ENCODE measurements at regions not wholly inside any gene's neighbourhood (a gene's known extent, or its start where the extent isn't known, plus 50 kb on each side); places are given as distances from the start of the nearest gene placed in this dataset.
"Not testable (repeated sequence)": the region's sequence is repeated elsewhere in the genome, so short reads cannot be mapped to it uniquely, and the experiment has no call there.

DNA sequence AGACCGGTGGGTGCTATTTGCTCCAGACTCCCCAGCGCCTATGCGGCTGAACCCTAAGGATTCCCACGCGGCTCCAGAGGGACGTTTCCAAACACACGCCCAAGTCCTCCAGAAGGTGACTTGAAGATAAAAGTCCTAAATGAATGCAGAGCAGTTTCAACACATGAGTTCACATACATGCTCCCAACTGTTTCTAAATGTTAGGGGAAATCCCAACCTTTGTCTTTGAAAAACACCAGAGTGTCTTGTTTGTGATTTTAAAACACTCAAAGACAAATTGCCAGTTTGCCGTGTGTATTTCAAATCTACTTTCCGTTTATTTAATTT is 252.9 kb upstream of the SFSWAP start:
- no peak for DNase-seq (ENCODE audit: low spot score)

DNA sequence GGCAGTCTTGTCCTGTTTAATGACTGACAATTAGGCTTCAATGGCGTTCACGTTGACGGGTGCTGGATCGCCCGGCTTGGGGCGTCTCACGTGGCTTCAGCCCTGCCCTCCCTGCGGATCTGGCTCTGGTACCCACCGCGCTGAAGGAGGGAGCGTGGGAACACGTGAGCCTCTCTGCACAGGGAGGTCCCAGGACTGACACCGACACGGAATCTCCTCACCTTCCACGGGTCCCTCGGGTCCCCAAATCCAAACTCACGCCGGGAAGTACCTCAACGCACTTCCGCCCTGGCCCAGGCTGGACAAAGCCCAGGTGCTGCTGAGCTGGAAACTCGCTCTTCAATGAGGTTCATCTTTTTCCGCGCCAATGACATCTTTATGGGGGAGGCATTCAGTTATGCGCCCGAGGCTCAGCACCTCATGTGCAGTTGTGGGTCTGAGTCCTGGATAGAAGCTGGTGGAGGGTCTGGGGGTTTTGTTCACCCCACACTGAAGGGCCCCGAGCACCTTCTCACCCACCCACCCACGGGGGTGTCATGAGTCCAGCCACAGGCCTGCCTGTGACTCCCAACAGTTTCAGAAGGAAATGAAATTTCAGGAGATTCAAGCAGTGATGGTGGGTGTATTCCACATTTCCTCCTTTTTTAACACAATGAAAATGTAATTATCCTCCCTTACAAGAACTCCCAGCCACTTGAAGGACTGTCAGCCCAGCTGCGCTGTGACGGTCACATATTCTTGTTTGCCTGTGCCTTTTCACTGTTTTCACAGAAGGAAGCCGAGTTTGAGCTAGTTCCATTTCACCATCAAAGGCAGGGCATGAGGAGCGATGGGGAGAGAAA is 251.7 kb upstream of the SFSWAP start:
- no peak for DNase-seq (ENCODE audit: low spot score)

DNA sequence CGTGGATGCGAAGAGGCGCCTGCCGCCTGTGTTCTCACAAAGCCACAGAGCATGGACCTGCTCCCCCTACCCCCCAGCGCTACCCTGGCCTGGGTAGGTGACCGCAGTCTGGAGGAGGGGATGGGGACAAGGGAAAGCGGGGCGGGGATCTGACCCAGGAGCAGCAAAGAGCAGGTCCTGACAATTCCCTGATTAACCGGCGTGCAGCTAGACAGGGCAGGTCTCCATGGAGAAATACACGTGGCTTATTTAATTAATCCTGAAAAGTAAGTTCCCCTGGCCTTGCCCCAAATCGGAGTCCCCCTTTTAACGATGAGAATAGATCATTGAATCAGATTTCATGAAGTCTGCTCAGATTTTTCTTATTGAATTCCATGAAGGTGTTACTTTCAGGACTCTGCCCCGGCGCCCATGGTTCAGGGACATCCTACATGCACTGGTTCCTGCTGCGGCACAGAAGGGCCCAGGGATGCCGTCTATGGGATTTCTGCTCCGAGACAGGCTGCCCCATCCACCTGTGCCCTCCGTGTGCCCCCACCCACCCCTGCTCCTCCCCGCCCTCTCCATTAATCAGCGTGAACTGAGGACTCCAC is 251.0 kb upstream of the SFSWAP start:
- DNase-seq (ENCODE audit: low spot score), result no peak

DNA sequence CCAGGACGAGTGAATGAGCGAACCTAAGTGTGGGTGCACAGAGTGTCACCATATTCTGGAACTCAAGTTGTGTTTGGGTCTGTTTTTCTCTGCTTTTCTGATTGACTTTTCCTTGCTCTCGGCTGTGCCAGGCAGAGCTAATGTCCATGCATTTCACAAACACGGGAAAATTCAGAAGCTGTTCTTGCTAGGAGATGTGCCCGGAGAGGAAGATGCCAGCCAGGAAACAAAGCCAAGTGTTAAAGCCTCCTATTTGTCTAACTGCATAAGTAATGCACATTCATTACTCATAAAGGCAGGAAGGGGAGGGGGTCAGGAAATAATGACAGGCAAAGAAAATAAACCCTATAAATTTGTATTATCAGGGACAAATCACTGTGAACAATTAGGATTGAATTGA is 250.4 kb upstream of the SFSWAP start:
- DNase-seq (ENCODE audit: low spot score), result no peak

DNA sequence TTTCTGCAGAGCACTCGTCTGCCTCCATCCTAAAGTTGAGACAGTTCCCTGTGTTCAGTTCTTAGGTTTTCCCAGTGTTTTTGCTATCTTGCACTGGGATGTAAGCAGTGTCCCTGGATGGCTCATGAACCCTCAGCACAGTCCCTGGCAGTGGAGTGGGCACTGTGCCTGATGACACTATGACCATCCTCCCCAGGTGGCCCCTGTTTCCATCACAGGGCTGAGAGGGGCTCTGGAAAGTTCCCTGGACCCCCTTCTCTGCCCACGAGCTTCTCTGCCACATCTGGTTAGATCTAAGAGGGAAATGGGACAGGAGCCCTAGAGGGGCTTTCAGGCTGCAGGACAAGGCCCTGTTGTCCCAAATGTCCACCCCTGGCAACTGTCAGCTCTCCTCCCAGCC is 249.8 kb upstream of the SFSWAP start:
- DNase-seq (ENCODE audit: low spot score), result no peak

DNA sequence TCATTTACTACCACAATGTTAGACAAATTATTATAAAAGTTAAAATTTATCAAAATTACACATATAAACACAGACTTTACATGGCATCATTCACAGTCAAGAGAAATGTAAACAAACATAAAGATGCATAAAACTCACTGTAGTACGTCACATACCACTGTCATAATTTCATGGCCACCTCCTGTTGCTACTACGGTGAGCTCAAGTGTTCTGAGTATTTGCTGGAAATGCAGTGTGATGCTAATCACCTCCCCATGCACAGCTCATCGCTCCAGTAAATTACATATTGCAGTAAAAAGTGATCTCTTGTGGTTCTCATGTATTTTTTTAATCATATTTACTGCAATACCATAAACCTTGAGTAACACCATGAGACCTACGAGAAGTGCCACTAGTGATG is 247.7 kb upstream of the SFSWAP start:
- DNase-seq (ENCODE audit: low spot score), result no peak

DNA sequence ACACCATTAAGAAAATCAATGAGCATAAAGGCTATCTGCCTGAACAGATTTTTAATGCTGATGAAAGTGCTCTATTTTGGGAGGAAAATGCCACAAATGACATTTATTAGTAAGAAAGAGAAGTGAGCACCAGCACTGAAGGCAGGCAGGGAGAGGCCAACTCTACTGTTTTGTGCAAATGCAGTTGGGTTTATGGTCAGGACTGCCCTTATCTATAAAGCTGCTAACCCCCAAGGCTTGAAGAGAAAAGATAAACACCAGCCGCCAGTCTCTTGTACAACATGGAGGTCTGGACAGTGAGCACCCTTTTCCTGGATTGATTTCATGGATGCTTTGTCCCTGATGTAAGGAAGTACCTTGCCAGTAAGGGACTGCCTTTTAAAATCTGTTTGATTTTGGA is 246.8 kb upstream of the SFSWAP start:
- DNase-seq (ENCODE audit: low spot score), result no peak

DNA sequence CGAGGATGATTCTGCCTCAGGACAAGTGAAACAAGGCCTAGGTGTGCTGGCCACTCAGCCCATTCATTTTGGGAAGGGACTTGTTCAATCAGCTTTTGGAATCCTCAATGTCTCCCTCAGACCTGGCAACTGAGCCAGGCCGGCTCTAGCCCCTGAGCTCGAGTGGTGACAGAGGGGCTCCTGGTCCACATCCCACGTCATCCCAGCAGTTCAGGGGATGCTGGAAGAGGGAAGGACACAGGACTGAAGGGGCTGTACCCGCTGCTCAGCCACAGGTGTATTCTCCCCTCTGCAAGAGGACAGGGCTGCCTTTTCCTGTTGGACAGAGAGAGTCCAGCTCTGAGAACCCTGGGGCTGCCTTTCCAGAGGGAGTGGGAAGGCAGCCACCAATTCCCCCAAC is 244.6 kb upstream of the SFSWAP start:
- no peak for DNase-seq (ENCODE audit: low spot score)

DNA sequence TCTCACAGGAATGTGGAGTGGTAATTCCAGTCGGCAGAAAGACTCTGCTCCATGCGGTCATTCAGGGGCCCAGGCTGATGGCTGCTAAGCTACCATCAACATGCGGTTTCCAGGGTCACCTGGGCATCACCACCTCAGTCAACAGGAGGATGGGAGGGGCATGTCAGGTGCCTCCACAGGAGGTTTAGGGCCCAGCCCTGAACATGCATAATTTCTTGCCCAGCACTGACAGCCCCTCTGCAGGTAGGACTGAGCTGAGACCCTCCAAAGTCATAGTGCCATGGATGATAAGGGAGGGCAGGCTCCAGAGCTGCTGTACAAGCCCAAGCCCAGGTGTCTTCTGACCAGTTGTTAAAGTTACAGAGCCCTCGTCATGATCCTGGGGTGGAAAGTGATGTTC is 244.0 kb upstream of the SFSWAP start:
- DNase-seq (ENCODE audit: low spot score), result no peak

DNA sequence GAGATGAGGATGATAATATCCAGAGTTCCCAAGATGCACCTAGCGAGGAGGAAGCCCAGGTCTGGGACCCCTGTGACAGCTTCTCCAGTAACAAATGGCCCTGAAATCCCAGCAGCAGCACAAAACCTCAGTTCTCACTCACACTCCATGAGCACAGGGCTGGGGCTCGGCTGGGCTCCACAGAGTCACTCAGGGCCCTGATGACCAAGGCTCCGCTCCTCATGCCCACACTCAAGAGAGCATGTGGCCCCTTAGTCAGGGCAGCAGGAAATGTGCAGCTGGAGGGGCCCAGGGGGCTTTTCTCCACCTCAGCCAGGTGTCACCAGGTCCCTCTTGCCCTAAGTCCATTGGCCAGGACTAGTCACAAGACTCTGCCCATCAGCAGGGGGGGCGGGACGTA is 242.7 kb upstream of the SFSWAP start:
- no peak for DNase-seq (ENCODE audit: low spot score)

DNA sequence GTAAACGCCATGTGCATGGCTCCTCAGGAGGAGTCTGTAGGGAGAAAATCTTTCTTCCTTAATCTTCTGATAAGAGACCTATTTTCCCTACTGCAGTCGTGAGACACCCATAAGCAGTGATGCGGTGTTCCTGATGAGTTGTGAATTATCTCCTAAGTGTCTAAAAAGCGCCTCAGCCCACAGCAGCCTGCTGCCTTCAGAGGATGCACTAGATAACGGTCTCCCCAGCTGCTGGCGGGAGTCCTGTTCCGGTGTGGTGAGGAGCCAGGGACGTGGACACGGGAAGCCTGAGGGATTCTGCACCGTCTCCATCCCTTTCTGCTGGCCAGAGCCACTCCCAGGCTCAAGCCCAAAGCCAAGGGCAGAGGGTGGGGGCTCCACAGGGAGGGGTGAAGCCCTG is 240.9 kb upstream of the SFSWAP start:
- DNase-seq (ENCODE audit: low spot score), result not testable (repeated sequence)

DNA sequence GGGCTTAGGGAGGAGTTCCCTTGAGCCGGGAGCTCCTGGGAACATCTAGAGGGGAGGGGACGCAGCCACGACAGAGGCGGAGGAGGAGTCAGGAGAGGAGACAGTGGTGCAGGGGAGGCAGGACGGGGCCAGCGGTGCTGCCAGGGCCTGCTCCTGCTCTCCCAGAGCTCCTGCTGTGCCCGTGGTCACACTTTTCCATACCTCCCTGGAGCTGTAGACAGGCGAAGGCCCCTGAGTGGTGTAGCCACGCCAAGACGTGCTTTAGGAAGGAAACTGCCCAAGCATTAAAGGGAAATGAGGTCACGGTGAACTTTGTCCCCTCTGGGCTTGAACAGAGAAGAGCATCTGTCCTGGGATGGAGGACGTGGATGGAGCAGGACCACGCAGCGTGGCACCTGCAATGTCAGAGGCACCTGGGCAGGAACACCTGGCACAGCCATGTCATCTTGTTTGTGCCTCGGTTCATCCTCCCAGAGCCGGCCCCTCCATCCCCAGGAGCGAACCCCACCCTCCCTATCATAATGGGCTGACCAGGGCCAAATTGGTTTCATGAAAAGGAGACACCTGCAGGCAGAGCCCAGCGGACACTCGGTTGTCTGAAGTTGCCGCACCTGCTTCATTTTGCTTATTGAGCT is 239.5 kb upstream of the SFSWAP start:
- DNase-seq (ENCODE audit: low spot score), result no peak

DNA sequence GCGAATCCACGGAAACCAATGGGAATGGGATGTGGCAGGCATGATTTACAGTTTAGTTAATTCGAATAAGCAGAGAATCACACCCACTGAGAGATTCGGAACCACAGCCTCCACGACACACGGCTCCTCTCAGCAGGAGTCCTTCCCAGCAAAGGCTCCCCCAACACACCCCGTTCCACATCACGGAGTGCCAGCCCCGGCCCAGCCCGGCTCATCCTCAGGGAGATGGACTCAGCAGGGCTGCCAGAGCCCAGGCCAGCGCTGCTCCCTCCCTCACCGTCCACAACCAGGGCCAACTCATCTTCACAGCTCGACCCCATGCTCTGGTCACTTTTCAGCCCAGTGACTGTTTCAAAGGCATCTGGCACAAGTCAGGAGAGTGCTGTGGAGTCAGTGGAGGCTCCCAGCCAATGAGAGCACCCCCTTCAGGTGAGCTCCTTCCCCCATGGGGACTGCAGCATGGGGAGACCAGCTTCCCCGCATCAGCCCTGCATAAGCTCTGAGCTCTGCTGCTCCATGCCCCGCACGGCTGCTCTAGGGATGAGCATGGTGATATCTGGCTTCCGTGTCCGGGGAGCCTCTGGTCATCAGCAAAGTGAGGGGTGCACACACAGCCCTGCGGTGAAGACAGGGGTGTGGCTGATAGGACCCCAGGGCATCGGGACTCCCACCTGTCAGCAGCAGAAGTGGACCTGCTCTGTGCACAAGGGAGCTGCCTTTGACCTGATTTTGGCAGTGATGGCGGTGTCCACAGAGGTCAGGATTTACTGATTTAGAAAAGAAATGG is 238.8 kb upstream of the SFSWAP start:
- no peak for DNase-seq (ENCODE audit: low spot score)

DNA sequence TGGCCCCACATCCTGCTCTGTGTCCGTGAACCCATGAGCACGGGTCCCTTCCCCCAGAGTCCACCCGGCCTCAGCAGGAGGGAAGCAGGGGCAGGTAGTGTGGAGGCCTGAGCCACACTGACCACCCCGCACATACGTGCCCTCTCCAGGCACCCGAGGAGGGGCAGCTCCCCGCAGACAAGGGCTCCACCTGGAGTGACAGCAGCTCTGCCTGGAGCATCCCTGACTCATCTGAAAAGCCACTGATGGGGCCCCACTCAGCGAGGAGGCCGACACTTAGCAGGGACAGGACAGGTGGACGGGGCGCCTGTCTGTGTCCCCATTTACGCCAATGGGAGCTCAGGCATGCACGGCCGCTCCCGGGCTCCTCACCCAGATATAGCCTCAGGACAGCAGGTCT is 237.6 kb upstream of the SFSWAP start:
- no peak for DNase-seq (ENCODE audit: low spot score)

DNA sequence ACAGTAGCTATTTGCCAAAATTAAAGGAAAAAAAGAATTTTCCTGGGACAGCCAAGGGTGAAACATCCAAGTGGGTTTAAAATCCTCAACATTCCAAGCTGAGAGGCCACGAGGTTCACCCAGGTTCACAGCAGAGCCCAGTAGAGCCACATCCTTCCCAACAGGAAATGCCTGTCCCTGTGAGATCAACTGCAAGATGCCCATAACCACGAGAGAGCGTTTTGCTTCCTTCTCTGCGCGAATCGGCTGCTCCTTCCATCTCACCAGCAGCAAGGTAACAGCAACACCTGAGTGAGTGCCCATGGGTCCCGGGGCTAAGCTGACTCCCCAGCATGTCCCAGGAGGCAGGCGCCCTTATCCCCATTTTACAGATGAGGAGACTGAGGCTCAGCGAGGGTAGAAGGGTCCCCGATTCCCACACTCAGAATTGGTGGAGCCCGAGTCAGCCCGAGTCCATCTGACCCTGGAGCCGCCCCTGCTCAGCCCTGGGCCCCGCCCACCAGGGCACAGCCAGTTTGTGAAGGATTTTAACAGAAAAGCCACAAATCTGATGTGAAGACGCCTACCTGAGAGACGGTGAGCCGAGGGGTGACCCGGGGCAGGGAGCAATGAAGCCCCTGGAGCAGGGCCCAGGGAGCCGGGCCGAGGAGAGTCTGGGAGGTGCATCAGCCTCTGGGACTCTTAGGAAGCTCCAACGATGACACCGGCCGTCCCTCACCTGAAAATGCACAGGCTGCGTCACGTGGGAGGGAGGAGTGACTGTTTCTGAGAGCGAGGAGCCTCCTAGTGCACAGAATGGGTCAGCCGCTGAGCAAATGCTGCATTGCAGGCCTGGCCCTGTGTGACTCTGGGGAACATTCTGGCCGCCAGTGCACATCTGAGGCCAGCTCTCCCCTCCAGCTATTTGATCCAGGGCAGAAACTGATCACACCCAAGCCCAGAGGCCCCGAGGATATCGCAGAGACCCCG is 236.9 kb upstream of the SFSWAP start:
- no peak for DNase-seq (ENCODE audit: low spot score)

DNA sequence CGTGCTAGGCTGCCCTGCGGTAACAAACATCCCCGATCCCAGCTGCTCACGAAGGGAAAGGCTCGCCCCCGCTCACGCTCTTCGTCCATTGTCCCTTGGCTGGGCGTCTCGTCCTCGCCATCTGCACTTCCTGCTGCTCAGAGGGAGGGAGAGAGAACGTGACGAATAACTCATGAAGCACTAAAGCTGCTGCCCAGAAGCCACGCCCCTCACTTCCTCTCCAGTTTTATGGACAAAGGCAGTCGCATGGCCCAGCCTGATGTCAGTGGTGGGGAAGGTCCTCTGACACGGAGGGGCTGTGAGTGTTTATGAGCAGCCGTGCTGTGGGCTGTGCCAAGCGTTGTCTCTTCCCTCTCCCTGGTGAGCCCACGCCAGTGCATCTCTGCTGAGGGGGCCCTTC is 235.9 kb upstream of the SFSWAP start:
- DNase-seq (ENCODE audit: low spot score), result not testable (repeated sequence)

DNA sequence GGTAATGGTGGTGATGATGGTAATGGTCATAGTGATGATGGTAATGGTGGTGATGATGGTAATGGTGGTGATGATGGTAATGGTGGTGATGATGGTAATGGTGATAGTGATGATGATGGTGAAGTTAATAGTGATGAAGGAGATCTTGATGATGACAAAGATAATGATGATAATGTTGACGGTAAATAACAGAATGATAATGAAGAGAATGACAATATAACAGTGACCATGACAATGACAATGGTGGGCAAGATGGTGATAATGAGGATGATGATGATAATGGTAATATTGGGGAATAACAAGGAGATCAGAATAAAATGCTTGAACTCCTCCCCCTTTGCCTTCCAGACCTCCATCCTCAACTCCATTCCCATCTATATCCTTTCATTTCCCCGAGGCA is 233.3 kb upstream of the SFSWAP start:
- no peak for DNase-seq (ENCODE audit: low spot score)

DNA sequence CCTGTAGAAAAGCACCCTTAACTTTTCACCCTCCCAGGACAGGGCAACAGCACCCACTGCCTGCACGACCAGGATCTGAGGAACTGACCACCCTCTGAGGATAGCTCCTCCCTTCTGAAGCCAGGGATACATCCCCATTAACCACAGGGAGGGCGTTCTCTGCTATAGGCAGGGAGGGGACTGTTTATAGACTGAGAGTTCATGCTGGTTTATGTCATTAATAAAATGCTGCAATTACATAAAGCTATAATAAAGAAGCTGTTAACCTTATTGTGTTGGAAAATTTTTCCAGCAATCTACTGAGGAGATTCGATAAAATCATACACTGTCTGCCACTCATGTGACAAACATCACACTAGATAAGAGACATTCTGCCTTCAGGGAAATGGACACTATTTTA is 232.4 kb upstream of the SFSWAP start:
- no peak for DNase-seq (ENCODE audit: low spot score)

DNA sequence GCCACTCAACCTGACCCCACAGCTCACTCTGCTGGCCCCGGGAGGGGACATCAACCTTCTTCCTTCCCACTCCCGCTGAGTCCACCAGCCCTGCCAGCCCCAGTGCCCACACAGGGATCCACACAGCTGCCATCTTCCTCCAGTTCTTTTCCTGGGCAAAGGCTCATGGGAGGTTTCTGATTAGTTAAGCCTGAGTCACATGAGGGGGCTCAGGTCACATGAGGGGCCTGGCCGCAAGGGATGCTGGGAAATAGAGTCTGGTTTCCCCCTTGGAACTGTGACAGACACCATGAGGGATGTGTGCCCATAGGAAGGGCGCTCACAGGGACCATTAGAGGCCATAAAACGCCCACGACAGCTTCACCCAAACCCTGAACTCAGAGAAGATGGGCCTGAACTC is 228.7 kb upstream of the SFSWAP start:
- DNase-seq (ENCODE audit: low spot score), result no peak

DNA sequence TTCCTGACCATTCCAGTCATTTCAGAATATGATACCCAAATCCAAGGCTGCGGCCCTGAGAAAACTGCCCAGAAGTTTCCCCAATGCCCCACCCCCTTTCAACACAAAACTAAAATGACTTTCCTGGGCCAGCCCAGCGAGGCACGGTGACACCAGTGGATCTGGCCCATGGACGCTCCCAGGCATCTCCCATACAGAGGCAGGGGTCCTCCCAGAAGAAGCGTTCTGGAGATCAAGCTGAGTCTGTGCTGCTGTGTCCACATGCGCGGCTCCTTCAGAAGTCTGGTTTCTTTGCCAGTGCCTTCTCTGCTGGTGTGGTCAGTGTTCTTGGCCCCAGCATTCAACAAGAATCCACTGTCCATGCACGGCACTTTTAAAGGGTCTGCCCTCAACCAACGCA is 228.2 kb upstream of the SFSWAP start:
- no peak for DNase-seq (ENCODE audit: low spot score)

DNA sequence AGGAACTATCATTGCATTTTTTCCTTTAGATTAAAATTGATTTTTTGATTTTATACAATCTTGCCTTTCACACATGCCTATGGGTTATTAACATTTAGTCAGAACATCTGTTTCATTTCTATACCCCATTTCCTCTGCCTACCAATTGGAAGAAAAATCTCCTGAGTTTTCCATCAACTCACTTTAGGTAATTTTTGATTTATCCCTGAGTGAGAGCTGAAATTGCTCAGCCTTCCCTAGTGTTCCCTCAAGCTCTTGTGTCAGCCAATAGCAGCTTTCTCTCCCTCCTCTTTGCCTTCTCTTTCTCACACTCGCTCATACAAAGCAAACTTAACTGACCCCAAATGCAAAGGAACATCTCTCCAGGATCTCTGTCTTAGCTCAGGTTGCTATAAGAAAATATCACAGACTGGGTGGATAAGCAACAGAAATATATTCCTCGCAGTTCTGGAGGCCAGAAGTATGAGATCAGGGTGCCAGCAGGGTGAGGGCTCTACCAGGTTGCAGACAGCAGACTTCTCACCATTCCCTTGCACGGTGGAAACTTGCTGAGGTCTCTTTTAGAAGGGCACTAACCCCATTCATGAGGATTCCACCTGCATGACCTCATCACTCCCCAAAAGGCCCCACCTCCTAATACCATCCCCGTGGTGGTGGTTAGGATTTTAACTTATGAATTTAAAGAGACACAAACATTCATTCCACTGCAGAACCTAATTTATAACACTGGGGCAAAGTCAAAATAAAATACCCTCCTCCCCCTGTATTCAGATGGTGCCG is 224.2 kb upstream of the SFSWAP start:
- DNase-seq (ENCODE audit: low spot score), result no peak

Measured in COLO829 (cell line).